GM19397 (cell line): ENCODE measurements at regions not wholly inside any gene's neighbourhood (a gene's known extent, or its start where the extent isn't known, plus 50 kb on each side); places are given as distances from the start of the nearest gene placed in this dataset.

Experiments
- ATAC-seq: cut with Tn5 transposase; IDR thresholded peaks from one replicate; pipeline ENCODE4 v1.9.1; 2021; ENCODE audit warnings: mild to moderate bottlenecking, moderate library complexity; ENCODE audit not compliant: unreplicated experiment

DNA sequence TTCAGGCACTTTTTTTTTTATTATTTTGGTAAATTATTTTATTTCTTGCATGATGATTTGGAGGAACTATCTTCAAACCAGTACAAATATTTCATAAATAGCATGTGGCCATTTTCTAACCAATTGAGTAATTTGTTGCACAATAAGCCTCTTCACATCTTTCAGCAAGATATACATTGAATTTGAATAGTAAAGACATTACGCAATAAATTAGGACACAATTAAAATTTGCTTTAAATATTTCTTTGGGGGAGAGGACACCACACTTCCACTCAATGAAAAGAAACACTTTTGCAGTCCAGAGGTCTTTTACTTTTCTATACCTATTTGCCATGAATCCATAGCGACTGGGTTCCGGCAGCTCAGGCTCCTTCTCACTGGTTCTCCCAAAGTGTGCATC, 762.6 kb upstream of the GOLIM4 start:
- no peak for ATAC-seq

DNA sequence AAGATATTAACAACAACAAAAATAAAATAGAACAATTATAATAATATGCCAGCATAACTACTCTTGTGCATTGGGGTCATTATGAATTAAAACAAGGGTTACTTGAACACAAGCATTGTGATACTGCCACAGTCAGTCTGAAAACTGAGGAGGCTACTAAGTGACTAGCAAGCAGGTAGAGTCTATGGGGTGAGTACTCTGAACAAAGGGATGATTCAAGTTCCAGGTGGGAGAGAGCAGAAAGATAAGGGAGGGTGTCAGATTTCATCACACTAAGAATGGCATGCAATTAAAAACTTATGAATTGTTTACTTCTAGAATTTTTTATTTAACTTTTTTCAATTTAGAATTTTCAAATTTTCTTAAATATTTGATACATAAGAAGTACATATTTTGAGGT, 754.4 kb upstream of the GOLIM4 start:
- no peak for ATAC-seq

DNA sequence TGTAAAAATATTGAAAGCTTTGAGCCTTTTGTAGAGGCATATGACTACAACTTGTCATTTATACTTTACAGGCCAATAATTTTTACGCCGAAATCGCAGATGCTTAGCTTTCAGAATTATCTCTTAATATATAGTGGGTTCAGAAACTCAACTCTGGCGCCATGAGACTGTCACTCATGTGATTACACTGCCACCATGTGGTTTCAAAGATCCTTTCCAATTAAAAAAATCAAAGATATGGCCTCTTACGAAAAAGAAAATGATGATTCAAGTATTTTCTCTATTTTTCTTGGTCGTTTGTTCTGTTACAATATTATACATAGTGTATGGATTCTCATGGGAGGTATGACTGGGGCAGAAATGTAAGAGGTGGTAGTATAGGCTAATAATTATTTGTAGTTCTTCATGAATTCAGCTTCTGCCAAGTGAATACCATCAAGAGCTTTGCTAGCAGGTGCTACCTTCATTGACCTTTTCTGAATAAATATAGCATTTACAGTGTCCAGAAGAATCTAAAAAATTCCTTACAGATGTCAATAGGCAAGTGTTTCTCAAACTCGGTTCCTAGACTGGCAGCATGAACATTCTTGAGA, 751.7 kb upstream of the GOLIM4 start:
- no peak for ATAC-seq

DNA sequence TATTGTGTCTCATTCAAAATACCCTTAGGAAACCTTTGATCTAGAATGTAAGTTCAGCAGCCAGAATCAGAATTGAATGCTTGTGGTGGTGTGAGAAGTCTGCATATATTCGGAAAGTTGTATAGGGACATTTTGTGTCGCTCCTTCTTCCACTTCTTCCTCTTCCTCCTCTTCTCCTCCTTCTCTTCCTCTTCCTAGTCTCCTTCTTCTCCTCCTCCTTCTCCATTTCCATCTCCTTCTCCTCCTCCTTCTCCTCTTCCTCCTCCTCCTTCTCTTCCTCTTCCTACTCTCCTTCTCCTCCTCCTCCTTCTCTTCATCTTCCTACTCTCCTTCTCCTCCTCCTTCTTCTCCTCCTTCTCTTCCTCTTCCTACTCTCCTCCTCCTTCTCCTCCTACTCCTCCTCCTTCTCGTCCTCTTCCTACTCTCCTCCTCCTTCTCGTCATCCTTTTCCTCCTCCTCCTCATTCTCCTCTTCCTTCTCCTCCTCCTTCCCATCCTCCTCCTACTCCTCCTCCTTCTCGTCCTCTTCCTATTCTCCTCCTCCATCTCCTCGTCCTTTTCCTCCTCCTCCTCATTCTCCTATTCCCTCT, 749.3 kb upstream of the GOLIM4 start:
- no peak for ATAC-seq

DNA sequence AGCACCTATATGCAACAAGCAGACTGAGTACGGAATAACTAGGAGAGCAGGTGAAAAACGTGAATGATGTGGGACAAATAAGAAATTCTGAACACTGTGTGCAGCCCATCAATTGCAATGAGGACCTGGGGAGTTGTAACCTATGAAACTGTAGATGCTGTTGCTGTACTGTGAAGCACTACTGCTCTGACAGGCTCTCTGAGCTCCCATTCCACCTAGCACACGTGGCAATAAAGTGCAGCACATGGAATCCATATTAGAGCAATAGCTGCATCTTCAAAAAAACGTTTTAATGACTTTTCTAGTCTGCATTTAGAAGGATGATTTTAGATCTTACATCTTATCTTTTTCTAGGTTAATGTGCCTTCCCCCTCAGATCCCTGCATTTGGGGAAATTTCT, 748.7 kb upstream of the GOLIM4 start:
- no peak for ATAC-seq

DNA sequence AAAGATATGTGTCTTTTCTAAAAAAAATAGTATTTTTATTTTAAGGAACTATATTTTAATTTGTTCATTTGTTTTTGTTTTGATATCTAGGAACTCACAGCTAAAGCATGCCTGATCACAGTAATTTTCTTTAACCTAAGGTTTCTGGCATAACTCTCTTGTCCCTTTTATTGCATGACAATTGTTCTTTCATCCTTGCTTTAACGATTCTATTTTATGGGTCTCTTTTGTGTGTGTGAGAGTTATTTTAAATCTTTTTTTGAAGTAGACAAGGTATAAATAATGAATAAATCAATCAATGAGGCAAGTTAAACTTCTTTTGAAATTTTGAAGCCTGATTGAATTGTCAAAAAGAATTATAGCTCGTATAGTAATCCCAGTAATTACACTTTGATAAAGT, 747.8 kb upstream of the GOLIM4 start:
- ATAC-seq, result no peak

DNA sequence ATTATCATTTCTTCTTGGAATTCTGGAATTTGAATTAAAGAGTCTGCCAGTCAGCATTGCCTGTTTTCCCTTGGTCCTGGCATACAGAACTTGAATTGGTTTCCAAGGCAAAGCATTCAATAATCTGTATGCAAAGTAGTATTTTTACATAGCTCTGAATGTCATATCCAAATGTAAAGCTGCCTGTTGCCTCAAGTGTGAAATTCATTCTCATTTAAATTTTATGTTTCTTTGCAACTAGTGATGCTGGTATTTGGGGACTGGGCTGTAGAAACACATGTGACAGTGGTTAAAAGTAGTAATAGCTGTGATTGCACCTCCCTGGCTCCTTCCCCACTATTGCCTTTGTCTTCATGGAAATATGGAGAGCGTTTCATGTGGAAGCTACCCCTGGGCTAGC, 743.9 kb upstream of the GOLIM4 start:
- ATAC-seq, result no peak

DNA sequence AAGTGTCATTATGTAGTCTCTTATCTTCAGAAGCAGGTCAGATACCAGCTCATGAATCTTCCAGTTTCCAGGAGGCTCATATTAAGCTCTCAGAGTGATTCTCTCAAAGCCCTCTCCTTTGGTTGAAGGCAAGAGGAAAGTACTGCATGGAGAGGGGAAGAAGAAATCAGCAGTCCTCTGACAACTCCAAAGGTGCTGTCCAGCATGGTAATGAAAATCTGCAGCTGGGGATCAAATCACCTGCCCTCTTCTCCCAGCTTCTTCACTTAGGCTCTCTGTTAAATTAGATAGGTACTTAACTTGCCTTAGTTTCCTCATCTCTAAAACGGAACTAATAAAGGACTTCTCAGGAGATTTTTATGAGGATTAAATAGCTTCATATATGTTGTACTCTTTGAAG, 738.8 kb upstream of the GOLIM4 start:
- ATAC-seq, result no peak

DNA sequence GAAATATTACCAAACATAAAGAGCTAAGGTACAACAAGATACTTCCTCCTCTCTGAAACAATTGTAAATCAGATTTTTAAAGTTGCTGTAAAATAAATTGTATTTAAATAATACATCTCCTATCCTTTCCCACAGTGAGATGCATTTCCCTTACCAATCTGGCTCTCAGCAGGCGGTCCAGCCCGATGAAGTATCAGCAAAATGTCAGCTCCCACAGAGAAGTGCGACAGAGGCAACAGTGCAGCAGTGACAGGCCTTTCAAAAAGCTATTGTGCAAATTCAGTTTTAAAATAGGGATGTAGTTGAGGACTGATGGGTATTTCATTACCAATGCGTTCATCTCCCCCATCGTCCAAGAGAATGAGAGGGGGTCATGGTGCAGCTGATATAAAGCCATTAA, 733.2 kb upstream of the GOLIM4 start:
- ATAC-seq, result no peak

DNA sequence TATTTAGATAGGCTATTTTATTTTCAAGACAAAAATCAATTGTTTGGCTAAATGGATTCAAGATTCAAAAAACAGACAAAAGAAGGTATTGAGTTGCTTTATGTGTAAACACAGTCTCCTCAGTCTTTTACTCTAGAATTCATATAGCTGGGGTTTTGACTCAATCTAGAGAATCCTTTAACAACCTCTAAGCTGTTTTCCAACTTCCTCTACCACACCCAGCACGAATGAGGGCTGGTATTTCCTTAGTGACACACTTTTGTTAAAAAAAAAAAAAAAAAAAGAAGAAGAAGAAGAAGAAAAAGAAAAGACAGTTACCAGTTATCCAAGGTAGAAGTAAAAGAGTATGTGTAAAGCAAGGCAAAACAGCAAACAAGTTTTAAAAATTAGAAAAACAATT, 732.8 kb upstream of the GOLIM4 start:
- no peak for ATAC-seq

DNA sequence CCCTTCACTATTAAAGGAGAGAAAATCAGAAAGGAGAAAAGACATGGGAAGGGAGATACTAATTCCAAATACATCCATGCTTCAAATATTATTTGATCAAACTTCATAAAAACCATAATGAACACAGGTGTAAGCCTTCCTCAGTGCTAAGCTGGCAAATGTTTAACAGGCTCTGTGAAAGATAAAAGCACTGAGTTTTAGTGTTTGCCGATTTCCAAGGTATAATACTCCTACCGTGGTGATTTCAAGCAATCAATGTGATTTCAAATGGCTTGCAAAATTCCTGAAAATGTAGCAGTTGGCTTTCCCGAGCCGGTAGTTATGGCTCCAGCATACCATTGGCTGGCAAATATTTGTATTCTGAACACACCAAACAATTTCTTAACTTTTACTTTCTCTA, 732.3 kb upstream of the GOLIM4 start:
- ATAC-seq, result no peak

DNA sequence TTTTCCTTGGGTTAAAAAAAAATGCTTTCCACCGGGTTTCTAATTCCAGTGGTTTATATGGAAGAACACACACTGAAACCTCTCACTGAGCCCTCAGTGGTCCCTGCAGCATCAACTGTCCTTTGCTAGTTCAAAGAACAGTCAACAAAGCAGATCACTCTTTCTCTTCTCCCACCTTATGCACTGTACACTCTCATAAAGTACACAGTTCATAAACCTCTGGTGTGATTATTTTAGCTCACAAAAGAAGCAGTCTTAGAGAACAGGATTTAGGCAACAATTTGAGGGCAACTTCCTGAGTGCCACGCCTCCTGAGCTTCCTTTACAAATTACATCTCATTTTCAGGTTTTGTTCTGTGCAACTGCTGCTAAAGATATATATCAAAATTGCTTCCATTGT, 728.4 kb upstream of the GOLIM4 start:
- ATAC-seq, result no peak

DNA sequence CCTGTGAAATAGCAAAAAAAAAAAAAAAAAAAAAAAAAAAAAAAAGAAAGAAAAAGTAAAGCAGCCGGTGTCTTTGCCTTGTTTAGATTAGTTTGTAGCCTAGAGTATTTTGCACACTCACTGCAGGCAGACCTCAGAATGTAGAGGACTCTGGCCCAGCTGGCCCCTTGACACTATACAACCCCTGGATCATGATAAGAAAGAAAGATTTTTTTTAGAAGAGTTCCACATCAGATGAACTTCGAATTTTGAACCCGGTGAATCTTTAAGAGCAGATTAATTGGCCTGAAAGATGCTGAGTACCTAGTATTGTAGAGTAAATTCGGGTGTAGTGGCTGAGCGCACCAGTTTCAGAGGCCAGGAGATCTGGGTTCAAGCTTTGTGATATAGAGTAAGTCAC, 727.7 kb upstream of the GOLIM4 start:
- ATAC-seq, result no peak

DNA sequence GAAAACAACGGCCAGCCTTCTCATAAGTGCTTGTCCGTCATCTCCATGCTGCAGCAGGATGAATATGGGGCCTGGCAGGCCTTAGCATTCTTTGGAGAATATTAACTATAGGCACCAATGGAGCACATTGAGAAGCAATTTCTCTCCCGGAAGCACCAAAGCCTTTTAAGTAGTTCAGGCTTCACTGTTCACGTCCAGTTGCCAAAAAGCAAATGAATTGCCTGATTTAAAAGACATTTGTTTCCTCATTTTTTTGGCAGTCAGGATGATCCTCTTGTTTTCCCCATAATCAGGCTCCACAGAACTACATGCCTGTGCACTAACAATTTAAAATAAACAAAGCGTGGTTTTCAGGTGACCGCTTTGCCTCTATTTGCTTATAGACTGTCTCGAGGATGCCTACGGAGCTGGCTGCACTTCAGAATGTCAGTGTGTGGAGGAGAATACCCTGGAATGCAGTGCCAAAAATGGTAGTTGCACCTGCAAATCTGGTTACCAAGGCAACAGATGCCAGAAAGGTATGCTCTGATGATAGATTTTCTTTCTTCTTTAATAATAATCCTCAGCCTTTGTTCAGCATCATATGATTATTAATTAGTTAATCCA, 725.2 kb upstream of the GOLIM4 start:
- no peak for ATAC-seq

DNA sequence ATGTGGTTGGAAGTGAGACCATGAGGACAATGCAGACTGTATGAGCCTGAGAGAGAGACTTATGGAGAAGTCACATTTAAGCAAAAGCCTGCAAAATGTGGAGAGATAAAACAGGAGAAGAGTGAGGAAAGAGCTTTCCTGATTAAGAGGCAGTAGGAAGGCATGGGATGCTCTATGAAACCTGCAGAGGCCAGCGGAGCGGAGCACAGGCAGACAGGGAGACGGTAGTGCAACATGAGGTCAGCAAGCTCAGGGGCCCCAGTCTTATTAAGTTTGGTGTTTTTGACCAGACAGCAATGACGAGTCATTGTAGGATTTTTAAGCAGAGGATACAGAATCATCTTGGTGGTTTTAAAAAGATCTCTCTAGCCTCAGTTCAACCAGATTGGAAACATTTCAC, 721.5 kb upstream of the GOLIM4 start:
- ATAC-seq, result no peak

DNA sequence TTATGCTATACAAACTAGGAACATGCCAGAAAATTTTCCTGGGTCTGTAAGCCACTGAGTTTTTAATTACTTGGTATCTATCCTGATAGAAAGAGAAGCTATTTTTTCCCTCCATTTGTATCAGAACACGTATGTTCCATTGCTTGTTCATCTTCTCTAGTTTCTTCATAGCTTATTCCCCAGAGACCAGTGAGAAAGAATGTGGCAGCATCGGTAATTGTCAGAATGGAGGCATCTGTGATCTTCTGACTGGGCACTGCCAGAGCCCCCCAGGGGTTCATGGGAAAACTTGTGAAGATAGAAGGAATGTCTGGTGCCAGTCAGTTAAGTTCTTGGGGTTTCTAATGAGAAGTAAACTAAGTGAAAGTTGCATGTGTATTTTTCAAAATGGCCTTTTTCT, 720.2 kb upstream of the GOLIM4 start:
- no peak for ATAC-seq

DNA sequence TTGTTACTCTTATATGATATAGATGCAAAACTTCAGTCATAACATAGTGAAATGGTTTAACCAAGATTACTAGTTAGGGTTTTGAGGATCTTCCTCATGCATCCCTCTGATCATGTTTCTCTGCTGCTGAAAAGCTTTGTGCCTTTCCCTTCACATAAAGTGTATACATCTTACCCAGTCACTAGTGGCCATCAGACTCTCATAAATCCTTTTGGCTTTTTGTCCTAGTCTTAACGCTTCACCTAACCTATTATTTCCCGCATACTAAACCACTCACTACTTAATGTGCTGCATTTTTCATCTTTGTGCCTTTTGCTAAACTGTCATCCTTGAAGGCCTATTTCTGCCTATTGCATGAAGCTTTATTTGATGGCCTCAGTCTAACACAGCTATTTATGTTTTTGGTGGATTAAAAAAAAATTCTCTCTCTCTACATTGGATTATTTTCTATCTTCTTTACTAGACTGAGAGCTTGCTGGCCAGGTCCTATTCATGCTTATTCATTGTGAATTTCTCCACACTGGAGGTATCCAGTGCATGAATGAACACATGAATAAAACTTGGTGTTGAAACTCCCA, 717.6 kb upstream of the GOLIM4 start:
- no peak for ATAC-seq

DNA sequence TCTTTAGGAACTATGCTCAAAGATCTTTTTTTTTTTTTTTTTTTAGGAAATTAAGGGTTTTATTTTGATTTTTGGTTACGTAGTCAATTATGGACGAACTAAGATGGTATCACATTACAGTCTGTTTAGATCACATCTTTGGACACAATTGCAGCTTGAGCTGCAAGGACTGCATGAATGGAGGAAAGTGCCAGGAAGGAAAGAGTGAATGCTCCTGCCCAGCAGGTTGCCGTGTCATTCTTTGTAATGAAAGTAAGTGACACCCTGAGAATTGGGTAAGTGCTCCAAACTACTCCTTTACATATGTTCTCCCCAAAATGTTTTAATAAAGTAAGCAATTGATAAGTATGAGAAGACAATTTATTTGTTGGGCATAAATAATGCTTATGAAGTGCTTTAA, 716.5 kb upstream of the GOLIM4 start:
- ATAC-seq, result no peak

DNA sequence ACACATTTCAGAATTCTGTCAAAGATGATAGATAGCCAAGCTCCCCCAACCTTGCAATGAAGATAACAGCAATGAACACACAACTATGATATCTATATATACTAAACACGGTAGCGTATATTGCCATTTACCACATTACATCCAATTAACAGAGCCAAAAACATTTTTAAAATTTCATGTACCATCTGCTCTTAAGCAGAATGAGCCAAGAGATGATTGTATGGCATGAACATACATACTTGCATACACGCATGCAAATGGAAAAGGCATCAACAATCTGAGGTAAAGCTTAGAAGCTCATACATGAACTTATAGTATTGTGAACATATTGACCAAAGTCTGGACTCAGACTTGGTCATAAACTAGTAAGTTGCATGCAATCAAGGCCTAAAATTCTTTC, 712.9 kb upstream of the GOLIM4 start:
- no peak for ATAC-seq

DNA sequence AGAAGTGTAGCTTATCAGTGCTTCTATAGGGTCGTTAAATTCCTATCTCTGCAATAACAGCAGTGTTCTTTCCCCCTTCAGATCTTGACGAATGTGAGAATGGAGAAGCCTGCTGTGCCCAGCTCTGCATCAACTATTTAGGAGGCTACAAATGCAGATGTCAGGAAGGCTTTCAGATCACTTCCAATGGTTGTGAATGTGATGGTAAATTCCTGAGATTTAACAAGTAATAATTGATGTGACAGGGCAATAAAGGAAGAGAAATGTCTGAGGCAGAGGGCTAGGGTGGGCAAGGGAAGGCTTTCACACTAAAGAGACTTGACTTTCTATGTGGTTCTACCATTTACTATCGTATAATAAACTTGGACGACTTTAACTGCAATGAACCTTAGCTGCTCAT, 711.7 kb upstream of the GOLIM4 start:
- ATAC-seq, result no peak

DNA sequence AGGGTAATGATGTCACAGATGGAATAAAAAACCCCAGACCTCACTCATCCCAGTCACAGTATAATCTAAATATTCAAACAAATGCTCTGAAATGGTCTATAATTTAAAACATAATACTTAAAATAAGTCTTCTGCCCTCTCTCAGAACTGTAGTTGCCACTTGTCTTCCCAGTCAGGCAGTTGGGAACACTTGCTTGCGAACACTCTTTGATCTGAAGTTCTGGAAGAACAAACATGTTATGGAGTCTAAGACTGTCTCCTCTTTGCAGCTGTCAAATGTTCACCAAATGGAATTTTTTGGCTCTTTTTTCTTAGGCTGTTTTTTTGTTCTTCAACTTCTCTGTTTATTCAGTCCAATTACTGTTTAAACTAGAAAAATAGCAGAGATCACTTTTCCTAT, 711.1 kb upstream of the GOLIM4 start:
- ATAC-seq, result no peak

DNA sequence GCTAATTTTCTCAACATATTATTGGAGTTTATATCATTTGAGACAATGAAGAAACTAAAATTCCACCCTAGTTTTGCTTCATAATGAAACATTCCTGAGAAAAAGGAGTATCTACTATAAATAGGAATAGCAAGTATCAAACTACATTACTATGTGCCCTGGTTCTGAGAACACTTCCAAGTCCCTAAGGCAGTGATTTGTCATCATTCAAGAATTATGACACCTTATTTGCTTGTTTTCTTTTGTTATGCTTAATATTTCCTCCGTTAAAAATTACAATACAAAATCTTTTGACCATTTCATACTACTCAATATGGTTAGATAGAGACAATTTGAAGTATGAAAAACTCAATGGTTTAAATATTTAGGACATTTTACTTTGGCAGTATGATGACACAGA, 707.8 kb upstream of the GOLIM4 start:
- no peak for ATAC-seq

DNA sequence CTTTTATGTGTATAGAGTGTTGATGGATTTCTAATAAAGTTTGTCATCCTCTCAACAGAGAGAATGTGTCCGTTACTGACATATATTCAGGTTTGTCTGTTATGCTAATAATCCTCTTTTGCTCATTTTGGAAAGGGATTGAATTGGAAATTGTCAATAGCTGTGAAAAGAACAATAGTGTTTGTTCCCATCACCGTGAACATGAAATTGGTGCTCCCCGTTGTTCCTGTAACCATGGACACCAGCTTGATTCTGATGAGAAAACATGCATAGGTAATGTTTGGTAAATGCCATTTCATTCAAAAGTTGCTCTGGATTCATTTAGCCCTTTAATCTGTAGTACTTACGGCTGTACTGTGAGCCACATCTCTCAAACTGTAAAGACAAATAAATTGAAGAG, 707.0 kb upstream of the GOLIM4 start:
- ATAC-seq, result no peak
